CD4-positive, alpha-beta T cell treated with Interleukin-2 at 100 ng/mL for 4 hours (primary cell): ENCODE measurements at regions not wholly inside any gene's neighbourhood (a gene's known extent, or its start where the extent isn't known, plus 50 kb on each side); places are given as distances from the start of the nearest gene placed in this dataset.

Source experiments
- DNase-seq: peaks from one replicate; pipeline ENCODE4 v3.0.0-alpha.2; 2020; ENCODE audit warnings: low spot score

- DNase-seq, result no peak
Observed at GRCh38 chr19:32294871-32295438, 50.5 kb upstream of the ZNF507 start.
